ENCODE measurements at regions not wholly inside any gene's neighbourhood (a gene's known extent, or its start where the extent isn't known, plus 50 kb on each side); places are given as distances from the start of the nearest gene placed in this dataset.

DNA sequence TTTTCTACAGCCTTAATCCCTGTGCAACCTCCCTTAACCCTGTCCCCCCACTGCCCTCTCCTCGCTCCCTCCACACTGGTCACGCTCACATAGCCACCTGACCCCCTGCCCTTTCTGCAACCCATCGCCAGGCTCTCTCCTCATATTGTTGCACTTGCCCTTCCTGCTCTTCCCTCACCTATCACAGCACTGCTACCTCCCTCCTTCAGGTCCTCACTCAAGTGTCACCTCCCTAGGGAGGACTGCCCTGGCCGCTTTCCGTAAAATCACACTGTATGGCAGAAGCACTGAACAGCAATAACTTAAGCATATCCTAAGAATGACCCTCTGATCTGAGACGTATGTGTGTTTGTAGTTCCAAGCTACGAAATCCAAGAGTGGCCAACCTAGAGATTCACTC is 406.0 kb downstream of the SIPA1L2 start:
- DNase-seq = no peak
- H3K36me3 ChIP-seq = no peaks in the 10 kb centered on the region
- no peaks in the 10 kb centered on the region for H3K27me3 ChIP-seq
- no peak overlapping the region for H3K4me3 ChIP-seq (ENCODE audit: low read depth, low read length)
- peaks cover 16% of the 10 kb centered on the region for H3K4me1 ChIP-seq
- H3K9me3 ChIP-seq = no peaks in the 10 kb centered on the region
- TF ChIP-seq, protein P1, sequence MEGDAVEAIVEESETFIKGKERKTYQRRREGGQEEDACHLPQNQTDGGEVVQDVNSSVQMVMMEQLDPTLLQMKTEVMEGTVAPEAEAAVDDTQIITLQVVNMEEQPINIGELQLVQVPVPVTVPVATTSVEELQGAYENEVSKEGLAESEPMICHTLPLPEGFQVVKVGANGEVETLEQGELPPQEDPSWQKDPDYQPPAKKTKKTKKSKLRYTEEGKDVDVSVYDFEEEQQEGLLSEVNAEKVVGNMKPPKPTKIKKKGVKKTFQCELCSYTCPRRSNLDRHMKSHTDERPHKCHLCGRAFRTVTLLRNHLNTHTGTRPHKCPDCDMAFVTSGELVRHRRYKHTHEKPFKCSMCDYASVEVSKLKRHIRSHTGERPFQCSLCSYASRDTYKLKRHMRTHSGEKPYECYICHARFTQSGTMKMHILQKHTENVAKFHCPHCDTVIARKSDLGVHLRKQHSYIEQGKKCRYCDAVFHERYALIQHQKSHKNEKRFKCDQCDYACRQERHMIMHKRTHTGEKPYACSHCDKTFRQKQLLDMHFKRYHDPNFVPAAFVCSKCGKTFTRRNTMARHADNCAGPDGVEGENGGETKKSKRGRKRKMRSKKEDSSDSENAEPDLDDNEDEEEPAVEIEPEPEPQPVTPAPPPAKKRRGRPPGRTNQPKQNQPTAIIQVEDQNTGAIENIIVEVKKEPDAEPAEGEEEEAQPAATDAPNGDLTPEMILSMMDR (IDR thresholded peaks at IDR 0.05; ENCODE audit: low read depth, low read length) = no peak

DNA sequence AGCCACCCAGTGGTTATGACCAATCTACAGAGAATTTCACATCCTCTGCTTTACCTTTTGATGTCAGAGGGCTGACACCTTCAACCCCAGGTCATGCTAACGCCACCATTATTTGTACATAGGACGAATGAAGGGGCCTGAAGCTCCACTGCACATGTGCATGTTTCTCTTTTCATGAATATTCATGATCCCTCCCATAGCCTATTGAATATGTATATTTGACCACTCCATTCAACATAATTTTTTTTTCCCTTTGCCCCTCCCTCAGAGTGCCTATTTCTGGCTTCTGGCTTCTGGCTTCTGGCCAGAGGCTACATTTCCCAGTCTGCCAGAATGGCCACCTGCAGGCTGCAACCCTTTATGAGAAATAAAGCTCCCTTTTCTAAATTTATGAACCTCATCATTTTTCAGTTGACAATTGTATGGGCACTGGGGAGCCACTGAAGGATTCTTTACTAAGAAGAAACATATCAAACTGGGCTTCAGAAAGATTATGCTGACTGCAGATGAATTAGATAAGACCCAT is 406.7 kb downstream of the SIPA1L2 start:
- peaks cover 18% of the 10 kb centered on the region for H3K4me1 ChIP-seq
- no peaks in the 10 kb centered on the region for H3K27me3 ChIP-seq
- peak; percentile 41 for DNase-seq
- H3K36me3 ChIP-seq = no peaks in the 10 kb centered on the region
- TF ChIP-seq, protein P1 (IDR thresholded peaks at IDR 0.05; ENCODE audit: low read depth, low read length) = 0 out of 2 replicates have a peak, but pooled peaks have one; percentile 6
- H3K4me3 ChIP-seq (ENCODE audit: low read depth, low read length) = no peak overlapping the region
- no peaks in the 10 kb centered on the region for H3K9me3 ChIP-seq

DNA sequence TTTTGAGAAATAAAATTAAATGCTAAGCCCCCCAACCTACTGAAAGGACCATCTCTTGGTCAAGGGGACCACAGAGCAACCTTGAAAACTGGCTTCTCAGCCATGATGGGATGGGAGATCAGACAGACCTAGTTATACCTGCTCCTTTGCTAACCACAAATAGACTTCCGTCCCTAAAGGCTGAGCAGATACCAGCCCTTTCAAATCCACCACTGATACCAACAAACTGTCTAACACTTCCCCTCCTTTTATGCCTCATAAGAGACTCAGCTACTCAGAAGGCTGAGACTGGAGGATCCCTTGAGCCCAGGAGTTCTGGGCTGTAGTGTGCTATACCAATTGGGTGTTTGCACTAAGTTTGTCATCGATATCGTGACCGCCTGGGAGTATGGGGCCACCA is 407.3 kb downstream of the SIPA1L2 start:
- no peak for DNase-seq
- H3K4me3 ChIP-seq (ENCODE audit: low read depth, low read length) = no peak overlapping the region
- H3K27me3 ChIP-seq = no peaks in the 10 kb centered on the region
- no peaks in the 10 kb centered on the region for H3K36me3 ChIP-seq
- peaks cover 18% of the 10 kb centered on the region for H3K4me1 ChIP-seq
- TF ChIP-seq, protein P1 (IDR thresholded peaks at IDR 0.05; ENCODE audit: low read depth, low read length) = no peak
- H3K9me3 ChIP-seq = no peaks in the 10 kb centered on the region

DNA sequence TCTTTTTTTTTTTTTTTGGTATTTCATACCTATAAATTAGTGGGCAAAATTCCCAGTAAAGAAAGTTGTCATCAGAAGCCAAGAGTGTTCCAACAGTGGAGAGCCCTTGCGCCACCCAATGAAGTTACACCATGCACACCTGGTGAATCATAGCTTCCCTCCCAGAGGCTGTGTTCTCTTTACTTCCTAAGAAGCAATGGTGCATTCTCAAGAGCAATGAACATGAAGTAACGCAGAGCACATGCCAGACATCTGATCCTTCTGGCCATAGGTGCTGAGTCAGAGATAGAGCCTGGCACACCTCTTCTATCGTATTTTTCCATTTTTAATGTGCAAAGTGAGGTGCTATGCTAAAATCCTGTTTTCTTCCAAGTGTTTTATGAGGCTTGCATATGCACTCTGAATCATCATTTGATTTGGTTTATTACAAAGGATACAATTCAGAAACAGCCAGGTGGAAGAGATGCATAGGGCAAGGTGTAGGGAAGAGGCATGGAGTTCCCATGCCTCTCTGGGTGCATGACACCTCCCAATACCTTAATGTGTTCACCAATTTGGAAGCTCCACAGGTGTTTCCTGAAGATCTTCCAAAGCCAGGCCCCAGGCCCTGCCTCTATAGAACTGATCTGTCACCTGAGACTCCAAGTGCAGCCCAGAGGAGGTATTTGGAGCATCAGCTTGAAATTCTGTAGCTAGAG is 408.0 kb downstream of the SIPA1L2 start:
- Histone ChIP-seq H3K4me1 (peaks cover 18% of the 10 kb centered on the region), H3K36me3 (no peaks in the 10 kb centered on the region), H3K27me3 (no peaks in the 10 kb centered on the region), H3K9me3 (no peaks in the 10 kb centered on the region), H3K4me3 (ENCODE audit: low read depth, low read length) (no peak overlapping the region)
- TF ChIP-seq, protein P1 (IDR thresholded peaks at IDR 0.05; ENCODE audit: low read depth, low read length) = no peak
- DNase-seq = no peak

DNA sequence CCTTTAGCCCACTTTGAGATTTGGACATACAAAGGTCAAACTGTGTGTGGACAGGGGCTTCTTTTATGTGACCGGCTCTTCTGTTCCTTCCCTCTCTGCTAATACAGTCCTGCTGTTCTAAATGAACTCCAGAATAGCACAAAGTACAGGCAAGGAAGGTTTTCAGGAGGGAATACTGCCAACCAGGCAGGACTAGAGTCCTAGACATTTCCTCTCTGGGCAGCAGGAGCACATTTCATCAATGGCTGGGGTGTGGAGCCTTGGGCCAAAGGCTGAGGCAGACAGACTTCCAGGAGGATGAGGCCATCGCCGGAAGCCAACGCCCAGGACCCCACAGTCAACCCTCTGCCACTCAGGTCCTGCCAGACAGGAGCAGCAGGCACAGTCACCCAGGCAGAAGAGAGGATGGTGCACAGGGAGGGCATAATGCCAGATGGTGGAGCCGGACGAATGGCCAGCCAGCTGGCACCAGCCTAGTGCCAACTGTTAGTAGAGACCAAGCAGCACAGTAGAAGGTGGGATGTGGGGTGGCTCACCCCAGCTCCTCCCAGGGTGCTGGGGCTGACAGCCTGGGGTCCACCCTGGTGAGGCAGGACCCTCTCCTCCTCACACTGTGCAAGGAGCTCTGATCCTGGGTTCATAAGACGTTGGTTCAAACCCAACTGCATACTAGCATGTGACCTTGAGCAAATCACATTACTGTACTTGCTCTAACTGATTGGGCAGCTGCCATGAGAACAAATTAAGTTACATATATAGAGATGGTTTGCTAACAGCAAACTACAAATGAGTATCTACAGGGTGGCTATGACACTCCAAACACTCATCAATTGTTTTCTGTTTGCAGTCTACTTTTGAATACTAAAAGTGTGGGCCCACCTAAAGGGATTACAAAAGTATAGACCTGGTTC is 410.7 kb downstream of the SIPA1L2 start:
- H3K4me1 ChIP-seq = peaks cover 16% of the 10 kb centered on the region
- H3K9me3 ChIP-seq = no peaks in the 10 kb centered on the region
- H3K36me3 ChIP-seq = no peaks in the 10 kb centered on the region
- no peak overlapping the region for H3K4me3 ChIP-seq (ENCODE audit: low read depth, low read length)
- no peaks in the 10 kb centered on the region for H3K27me3 ChIP-seq
- TF ChIP-seq, protein P1 (IDR thresholded peaks at IDR 0.05; ENCODE audit: low read depth, low read length) = no peak
- peak; percentile 63 for DNase-seq
